Eye (tissue), 1 donor: ENCODE measurements at regions not wholly inside any gene's neighbourhood (a gene's known extent, or its start where the extent isn't known, plus 50 kb on each side); places are given as distances from the start of the nearest gene placed in this dataset.
A peak's percentile ranks its signal among the peaks of the same experiment; 100 is the strongest.
"Not testable (repeated sequence)": the region's sequence is repeated elsewhere in the genome, so short reads cannot be mapped to it uniquely, and the experiment has no call there.

Experiments used
- DNase-seq: peaks from one replicate; pipeline ENCODE4 v3.0.0-alpha.2; 2015

DNA sequence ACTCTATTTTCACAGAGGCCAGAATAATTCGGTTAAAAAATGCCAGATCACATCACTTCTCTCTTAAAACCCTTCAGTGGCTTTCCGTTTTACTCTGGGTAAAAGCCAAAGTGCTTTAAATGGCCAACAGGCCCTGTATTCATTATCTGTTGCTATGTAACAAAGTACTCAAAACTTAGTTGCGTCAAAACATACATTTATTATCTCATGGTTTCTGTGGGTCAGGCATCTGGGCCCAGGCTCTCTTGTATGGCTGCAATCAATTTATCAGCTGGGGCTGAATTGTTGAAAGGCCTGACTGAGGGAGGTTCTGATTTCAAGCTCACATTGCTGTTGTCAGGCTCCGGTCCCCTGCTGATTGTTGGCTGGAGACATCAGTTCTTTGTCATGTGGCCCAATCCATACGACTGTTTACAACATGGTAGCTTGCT lies 72.7 kb upstream of the H2AZ1 start:
- DNase-seq, result peak; percentile 35

DNA sequence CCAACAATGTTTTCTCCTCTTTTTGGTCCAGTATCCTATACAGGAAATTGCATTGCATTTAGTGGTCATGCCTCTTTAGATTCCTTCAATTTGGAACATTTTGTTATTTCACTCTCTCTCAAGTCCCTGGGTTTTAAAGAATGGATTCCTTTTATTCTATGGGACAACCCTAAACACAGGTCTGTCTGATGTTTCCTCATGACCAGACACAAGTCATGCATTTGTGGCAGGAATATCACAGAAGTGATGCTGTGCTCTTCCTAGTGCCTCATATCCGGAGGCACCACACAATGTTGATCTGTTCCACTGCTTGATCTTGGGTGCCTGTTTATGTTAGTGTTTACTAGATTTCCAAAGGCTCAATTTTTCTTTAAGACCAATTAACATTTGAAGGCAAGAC lies 69.7 kb upstream of the H2AZ1 start:
- DNase-seq, result no peak

DNA sequence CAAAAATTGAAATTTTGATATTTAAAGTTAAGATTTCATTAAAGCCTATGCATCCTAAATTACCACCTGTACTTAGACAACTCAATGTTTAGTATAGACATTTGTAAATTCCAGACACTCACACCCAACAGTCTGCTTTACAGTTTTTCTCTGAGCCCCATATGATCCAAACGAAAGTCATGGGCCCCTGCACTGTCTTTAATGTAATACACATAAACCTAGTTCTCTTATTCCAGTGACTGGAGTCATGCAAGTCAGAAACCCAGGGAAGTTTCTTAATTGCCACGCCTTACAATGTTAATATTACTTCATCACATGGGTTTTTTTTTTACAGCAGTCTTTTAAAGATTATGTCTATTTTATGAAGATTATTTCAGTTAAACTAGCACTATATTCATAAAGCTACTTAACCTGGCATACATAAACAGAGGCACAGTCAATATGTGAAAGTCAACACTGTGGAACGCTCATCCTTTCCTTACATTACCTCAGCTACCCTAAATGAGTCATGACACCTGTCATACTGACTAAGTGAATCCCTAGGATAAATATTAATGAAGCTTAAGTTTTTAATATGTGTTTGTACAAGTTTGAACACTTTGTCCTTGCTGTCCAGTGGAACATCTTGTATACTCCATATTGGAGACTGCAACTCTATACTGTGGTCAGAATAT lies 67.7 kb upstream of the H2AZ1 start:
- DNase-seq, result no peak

DNA sequence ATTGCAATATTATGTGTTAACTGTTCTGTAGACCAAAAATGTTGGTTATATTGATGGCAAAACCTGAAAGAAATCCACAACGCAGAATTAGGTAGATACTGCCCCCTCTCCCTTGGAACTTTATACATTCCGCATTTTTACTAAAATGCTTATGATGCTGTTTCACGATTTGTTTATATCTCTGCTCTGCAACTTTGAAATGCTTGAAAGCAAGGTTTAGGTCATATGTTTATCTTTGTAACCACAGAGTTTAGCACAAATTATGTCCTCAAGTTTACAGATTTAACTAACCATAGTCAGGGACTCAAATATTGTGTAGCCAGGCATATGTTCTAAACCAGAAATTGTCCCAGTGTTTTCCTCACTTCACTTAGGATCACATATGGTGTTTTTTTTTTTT lies 66.1 kb upstream of the H2AZ1 start:
- DNase-seq, result no peak

DNA sequence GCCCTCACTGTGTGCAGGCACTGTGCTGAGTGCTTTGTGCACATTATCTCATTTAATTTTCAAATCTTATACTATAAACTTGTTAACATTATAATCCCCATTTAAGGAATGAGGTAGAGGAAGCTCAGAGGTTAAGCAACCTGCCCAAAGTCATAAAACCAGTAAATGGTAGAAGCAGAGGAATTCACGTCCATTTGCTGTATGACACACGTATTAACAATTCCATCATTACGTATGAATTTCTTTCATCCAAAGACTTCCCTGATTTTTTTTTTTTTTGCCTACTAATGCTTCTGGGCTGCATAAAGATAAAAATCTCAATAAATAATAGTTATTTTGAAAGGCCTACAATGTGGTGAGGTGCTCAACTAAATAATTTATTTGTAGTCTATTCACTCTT lies 64.5 kb upstream of the H2AZ1 start:
- DNase-seq, result no peak

DNA sequence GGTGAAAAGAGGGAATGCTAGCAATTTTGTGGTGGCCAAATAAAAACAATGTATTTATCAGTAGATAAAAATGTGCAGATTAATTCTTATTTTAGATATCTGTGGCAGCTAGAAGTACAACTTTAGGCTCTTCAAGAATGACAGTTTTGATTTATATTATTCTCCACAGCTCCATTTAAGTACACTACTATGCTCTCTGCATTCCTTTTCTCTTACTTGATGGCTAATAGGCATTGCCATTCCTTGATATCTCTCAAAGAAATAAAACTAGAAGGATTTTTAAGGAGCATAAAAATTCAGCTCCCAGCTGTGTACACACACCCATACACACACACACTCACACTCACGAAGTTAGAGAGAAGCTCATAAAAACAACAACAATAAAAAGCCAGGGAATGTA lies 59.4 kb upstream of the H2AZ1 start:
- no peak for DNase-seq

DNA sequence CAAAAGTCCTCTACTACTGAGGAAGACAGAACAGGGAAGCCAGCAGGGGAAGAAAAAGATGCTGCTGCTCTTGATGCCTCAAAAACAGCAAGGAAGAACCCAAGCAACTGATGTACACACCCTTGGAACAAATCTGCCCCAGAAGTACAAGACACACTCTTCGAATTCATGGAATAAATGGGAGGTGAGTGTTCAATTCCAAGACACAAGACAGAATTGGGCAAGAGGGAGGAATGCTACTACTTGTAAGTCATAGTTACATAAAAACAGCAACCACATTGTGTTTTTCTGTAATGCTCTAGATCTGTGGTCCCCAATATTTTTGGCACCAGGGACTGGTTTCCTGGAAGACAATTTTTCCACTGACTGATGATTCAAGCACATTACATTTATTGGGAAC lies 58.0 kb upstream of the H2AZ1 start:
- no peak for DNase-seq

DNA sequence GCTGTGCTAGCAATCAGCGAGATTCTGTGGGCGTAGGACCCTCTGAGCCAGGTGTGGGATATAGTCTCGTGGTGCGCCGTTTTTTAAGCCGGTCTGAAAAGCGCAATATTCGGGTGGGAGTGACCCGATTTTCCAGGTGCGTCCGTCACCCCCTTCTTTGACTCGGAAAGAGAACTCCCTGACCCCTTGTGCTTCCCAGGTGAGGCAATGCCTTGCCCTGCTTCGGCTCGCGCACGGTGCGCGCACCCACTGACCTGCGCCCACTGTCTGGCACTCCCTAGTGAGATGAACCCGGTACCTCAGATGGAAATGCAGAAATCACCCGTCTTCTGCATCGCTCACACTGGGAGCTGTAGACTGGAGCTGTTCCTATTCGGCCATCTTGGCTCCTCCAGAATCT lies 56.1 kb upstream of the H2AZ1 start:
- not testable (repeated sequence) for DNase-seq
